ENCODE measurements at regions not wholly inside any gene's neighbourhood (a gene's known extent, or its start where the extent isn't known, plus 50 kb on each side); places are given as distances from the start of the nearest gene placed in this dataset.
"Not testable (repeated sequence)": the region's sequence is repeated elsewhere in the genome, so short reads cannot be mapped to it uniquely, and the experiment has no call there.

GRCh38 chr2:82819951-82820350 is 1639.1 kb downstream of the SUCLG1 start:
- no peak for DNase-seq (ENCODE audit: low spot score)

GRCh38 chr2:82814146-82814545 is 1644.9 kb downstream of the SUCLG1 start:
- no peak for DNase-seq (ENCODE audit: low spot score)

GRCh38 chr2:82811946-82812345 is 1647.1 kb downstream of the SUCLG1 start:
- no peak for DNase-seq (ENCODE audit: low spot score)

GRCh38 chr2:82803307-82803706 is 1655.8 kb downstream of the SUCLG1 start:
- no peak for DNase-seq (ENCODE audit: low spot score)

- no peak for DNase-seq (ENCODE audit: low spot score)
These were observed 1661.6 kb downstream of the SUCLG1 start for GRCh38 chr2:82797469-82797868.

GRCh38 chr2:82796132-82796531 is 1662.9 kb downstream of the SUCLG1 start:
- DNase-seq (ENCODE audit: low spot score), result no peak

- peak; percentile 41 for DNase-seq (ENCODE audit: low spot score)
These were observed 1663.6 kb downstream of the SUCLG1 start for GRCh38 chr2:82795446-82795845.

GRCh38 chr2:82793711-82794435 is 1665.2 kb downstream of the SUCLG1 start:
- DNase-seq (ENCODE audit: low spot score), result no peak

GRCh38 chr2:82792316-82792715 is 1666.8 kb downstream of the SUCLG1 start:
- DNase-seq (ENCODE audit: low spot score), result no peak

GRCh38 chr2:82790206-82791021 is 1668.7 kb downstream of the SUCLG1 start:
- DNase-seq (ENCODE audit: low spot score), result peak; percentile 89

- peak; percentile 19 for DNase-seq (ENCODE audit: low spot score)
These were observed 1669.3 kb downstream of the SUCLG1 start for GRCh38 chr2:82789851-82790205.

- no peak for DNase-seq (ENCODE audit: low spot score)
These were observed 1677.7 kb downstream of the SUCLG1 start for GRCh38 chr2:82781176-82781915.

GRCh38 chr2:82780050-82780449 is 1679.0 kb downstream of the SUCLG1 start:
- DNase-seq (ENCODE audit: low spot score), result peak; percentile 66

- DNase-seq (ENCODE audit: low spot score), result no peak
These were observed 1706.7 kb downstream of the SUCLG1 start for GRCh38 chr2:82752396-82752795.

- no peak for DNase-seq (ENCODE audit: low spot score)
These were observed 1710.4 kb downstream of the SUCLG1 start for GRCh38 chr2:82748653-82749052.

- DNase-seq (ENCODE audit: low spot score), result no peak
These were observed 1718.6 kb downstream of the SUCLG1 start for GRCh38 chr2:82740527-82740926.

GRCh38 chr2:82737965-82738364 is 1721.1 kb downstream of the SUCLG1 start:
- not testable (repeated sequence) for DNase-seq (ENCODE audit: low spot score)

GRCh38 chr2:82735336-82735735 is 1723.7 kb downstream of the SUCLG1 start:
- DNase-seq (ENCODE audit: low spot score), result no peak

- no peak for DNase-seq (ENCODE audit: low spot score)
These were observed 1727.3 kb downstream of the SUCLG1 start for GRCh38 chr2:82731824-82732223.

- no peak for DNase-seq (ENCODE audit: low spot score)
These were observed 1728.3 kb downstream of the SUCLG1 start for GRCh38 chr2:82730811-82731210.

- DNase-seq (ENCODE audit: low spot score), result no peak
These were observed 1731.0 kb downstream of the SUCLG1 start for GRCh38 chr2:82728090-82728489.

GRCh38 chr2:82708681-82709080 is 1750.4 kb downstream of the SUCLG1 start:
- no peak for DNase-seq (ENCODE audit: low spot score)

- no peak for DNase-seq (ENCODE audit: low spot score)
These were observed 1761.8 kb downstream of the SUCLG1 start for GRCh38 chr2:82697231-82697630.

Data from H4 (cell line).